ENCODE measurements at regions not wholly inside any gene's neighbourhood (a gene's known extent, or its start where the extent isn't known, plus 50 kb on each side); places are given as distances from the start of the nearest gene placed in this dataset.

GRCh38 chr21:28342212-28342810 lies 650.4 kb downstream of the LTN1 start:
- TF ChIP-seq CTCF (conservative IDR thresholded peaks at IDR 0.05) (no peak), ZFX (IDR thresholded peaks at IDR 0.05) (no peak)
- no peak overlapping the region for H3K27ac ChIP-seq

GRCh38 chr21:28339403-28339802 lies 653.3 kb downstream of the LTN1 start:
- H3K27ac ChIP-seq, result peak overlapping the region; percentile 35; the same call in 1 of the 2 replicates
- no peak for TF ChIP-seq CTCF (conservative IDR thresholded peaks at IDR 0.05)
- no peak for TF ChIP-seq ZFX (IDR thresholded peaks at IDR 0.05)

- TF ChIP-seq ZFX (IDR thresholded peaks at IDR 0.05), result no peak
- no peak for TF ChIP-seq CTCF (conservative IDR thresholded peaks at IDR 0.05)
- peak overlapping the region; percentile 35; the same call in 1 of the 2 replicates for H3K27ac ChIP-seq
Observed at GRCh38 chr21:28338701-28339305, 653.9 kb downstream of the LTN1 start.

- no peak overlapping the region for H3K27ac ChIP-seq
- TF ChIP-seq CTCF (conservative IDR thresholded peaks at IDR 0.05) (peak; percentile 53), ZFX (IDR thresholded peaks at IDR 0.05) (no peak)
Observed at GRCh38 chr21:28337315-28337714, 655.4 kb downstream of the LTN1 start.

- TF ChIP-seq CTCF (conservative IDR thresholded peaks at IDR 0.05) (peak; percentile 41), ZFX (IDR thresholded peaks at IDR 0.05) (no peak)
- H3K27ac ChIP-seq, result no peak overlapping the region
Observed at GRCh38 chr21:28336314-28336713, 656.4 kb downstream of the LTN1 start.

GRCh38 chr21:28334407-28334806 lies 658.3 kb downstream of the LTN1 start:
- H3K27ac ChIP-seq, result no peak overlapping the region; the same call in 1 of the 2 replicates
- TF ChIP-seq ZFX (IDR thresholded peaks at IDR 0.05), result no peak
- TF ChIP-seq CTCF (conservative IDR thresholded peaks at IDR 0.05), result no peak

- no peak for TF ChIP-seq ZFX (IDR thresholded peaks at IDR 0.05)
- no peak for TF ChIP-seq CTCF (conservative IDR thresholded peaks at IDR 0.05)
- H3K27ac ChIP-seq, result no peak overlapping the region
Observed at GRCh38 chr21:28333578-28334075, 659.0 kb downstream of the LTN1 start.
